ENCODE measurements at regions not wholly inside any gene's neighbourhood (a gene's known extent, or its start where the extent isn't known, plus 50 kb on each side); places are given as distances from the start of the nearest gene placed in this dataset. TPM values are rescaled to one million over a fixed set of nuclear protein-coding genes. Genes with fewer than 3 reads are reported as not detected.
"Not testable (repeated sequence)": the region's sequence is repeated elsewhere in the genome, so short reads cannot be mapped to it uniquely, and the experiment has no call there.

- H3K4me1 Mint-ChIP-seq = no peaks in the 10 kb centered on the region
- peaks cover 58% of the 10 kb centered on the region for H3K9me3 Mint-ChIP-seq
- no peak overlapping the region for H3K27ac Mint-ChIP-seq
- no peak for TF ChIP-seq CTCF (IDR thresholded peaks at IDR 0.05; ENCODE audit: unreplicated experiment)
- no peaks in the 10 kb centered on the region for H3K27me3 Mint-ChIP-seq (ENCODE audit: low read depth)
- H3K36me3 Mint-ChIP-seq = no peaks in the 10 kb centered on the region
- no peak overlapping the region for H3K4me3 Mint-ChIP-seq
- no peak for DNase-seq (ENCODE audit: low spot score in 2 of 2, unreplicated experiment in 2 of 2)
Observed at GRCh38 chrX:123121241-123121640, 62.8 kb upstream of the GRIA3 start.

DNA sequence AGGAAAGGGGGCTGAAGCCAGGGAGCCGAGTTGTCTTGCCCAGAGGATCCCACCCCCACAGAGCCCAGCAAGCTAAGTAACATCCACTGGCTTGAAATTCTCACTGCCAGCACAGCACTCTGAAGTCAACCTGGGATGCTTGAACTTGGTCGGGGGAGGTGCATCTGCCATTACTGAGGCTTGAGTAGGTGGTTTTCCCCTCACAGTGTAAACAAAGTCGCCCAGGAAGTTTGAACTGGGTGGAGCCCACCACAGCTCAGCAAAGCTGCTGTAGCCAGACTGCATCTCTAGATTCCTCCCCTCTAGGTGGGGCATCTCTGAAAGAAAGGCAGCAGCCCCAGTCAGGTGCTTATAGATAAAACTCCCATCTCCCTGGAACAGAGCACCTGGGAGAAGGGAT lies 54.3 kb upstream of the GRIA3 start:
- not testable (repeated sequence) for DNase-seq (ENCODE audit: low spot score in 2 of 2, unreplicated experiment in 2 of 2); H3K36me3 Mint-ChIP-seq; H3K27ac Mint-ChIP-seq; H3K4me3 Mint-ChIP-seq; H3K4me1 Mint-ChIP-seq; H3K27me3 Mint-ChIP-seq (ENCODE audit: low read depth)
- H3K9me3 Mint-ChIP-seq = peaks cover 57% of the 10 kb centered on the region

Small RNA genes lying in the stretch of these regions (microRNA-seq; reads per million reads assigned to microRNA genes)
- not detected for gene MIR3672

Data from mesothelial cell of epicardium (in vitro differentiated cells).